Endodermal cell (in vitro differentiated cells): ENCODE measurements at regions not wholly inside any gene's neighbourhood (a gene's known extent, or its start where the extent isn't known, plus 50 kb on each side); places are given as distances from the start of the nearest gene placed in this dataset.

Experiments used
- DNase-seq: peaks from one replicate; pipeline ENCODE4 v3.0.0-alpha.2; 2017
- H3K27ac ChIP-seq: 2 replicates; pipeline ENCODE4 v1.5.1; 2013; ENCODE audit warnings: mild to moderate bottlenecking, low read depth, low read length, moderate library complexity
- H3K27me3 ChIP-seq: 2 replicates; pipeline ENCODE4 v1.6.1; 2013; ENCODE audit warnings: mild to moderate bottlenecking, low read length, moderate library complexity; ENCODE audit not compliant: insufficient read depth, control insufficient read depth, poor library complexity, severe bottlenecking
- H3K36me3 ChIP-seq: 2 replicates; pipeline ENCODE4 v1.7.0; 2013; ENCODE audit warnings: mild to moderate bottlenecking, low read length, moderate library complexity; ENCODE audit not compliant: control insufficient read depth, insufficient read depth
- H3K4me1 ChIP-seq: one replicate; pipeline ENCODE4 v1.7.0; 2013; ENCODE audit warnings: low read length; ENCODE audit not compliant: control insufficient read depth, insufficient read depth
- H3K4me3 ChIP-seq: 2 replicates; pipeline ENCODE4 v1.5.1; 2013; ENCODE audit warnings: mild to moderate bottlenecking, low read length, moderate library complexity
- H3K9ac ChIP-seq: 2 replicates; pipeline ENCODE4 v1.6.1; 2013; ENCODE audit warnings: mild to moderate bottlenecking, low read length, moderate library complexity; ENCODE audit not compliant: poor library complexity, severe bottlenecking; ENCODE audit errors: extremely low read depth
- H3K9me3 ChIP-seq: 2 replicates; pipeline ENCODE4 v1.6.1; 2013; ENCODE audit warnings: mild to moderate bottlenecking, low read length, moderate library complexity; ENCODE audit not compliant: control insufficient read depth
- H3K27ac Mint-ChIP-seq: 2 replicates; pipeline ENCODE4 v1.8.0; 2020; ENCODE audit warnings: mixed read lengths
- H3K27me3 Mint-ChIP-seq: 2 replicates; pipeline ENCODE4 v1.8.0; 2021; ENCODE audit warnings: mild to moderate bottlenecking, mixed read lengths; ENCODE audit not compliant: insufficient read depth
- H3K36me3 Mint-ChIP-seq: 2 replicates; pipeline ENCODE4 v1.8.0; 2020; ENCODE audit warnings: low read depth, mixed read lengths
- H3K4me1 Mint-ChIP-seq: 2 replicates; pipeline ENCODE4 v1.8.0; 2020; ENCODE audit warnings: mixed read lengths
- H3K4me3 Mint-ChIP-seq: 2 replicates; pipeline ENCODE4 v1.8.0; 2020; ENCODE audit warnings: mild to moderate bottlenecking, moderate library complexity, mixed read lengths
- H3K9me3 Mint-ChIP-seq: 2 replicates; pipeline ENCODE4 v1.8.0; 2020; ENCODE audit warnings: mild to moderate bottlenecking, mixed read lengths
- WGBS, 2 experiments: methylation state at CpG; one replicate each; pipeline versions ENCODE4 v1.1.5 to v1.1.7; 2013; ENCODE audit warnings: missing lambda C conversion rate in 2 of 2, mixed read lengths in 1 of 2; ENCODE audit not compliant: insufficient coverage in 1 of 2, insufficient read length in 1 of 2; 5-methylcytosine and 5-hydroxymethylcytosine counted together
- TF ChIP-seq, protein P1 (sequence below): fragments of 200-600 bp; sonication (generic); conservative IDR thresholded peaks from 2 replicates; pipeline ENCODE4 v1.5.0; 2021; ENCODE audit warnings: antibody characterized with exemption, mild to moderate bottlenecking

- Mint-ChIP-seq H3K27me3 (no peaks in the 10 kb centered on the region), H3K4me3 (no peak overlapping the region), H3K36me3 (no peaks in the 10 kb centered on the region), H3K4me1 (no peaks in the 10 kb centered on the region), H3K27ac (no peak overlapping the region), H3K9me3 (no peaks in the 10 kb centered on the region)
- TF ChIP-seq, protein P1, sequence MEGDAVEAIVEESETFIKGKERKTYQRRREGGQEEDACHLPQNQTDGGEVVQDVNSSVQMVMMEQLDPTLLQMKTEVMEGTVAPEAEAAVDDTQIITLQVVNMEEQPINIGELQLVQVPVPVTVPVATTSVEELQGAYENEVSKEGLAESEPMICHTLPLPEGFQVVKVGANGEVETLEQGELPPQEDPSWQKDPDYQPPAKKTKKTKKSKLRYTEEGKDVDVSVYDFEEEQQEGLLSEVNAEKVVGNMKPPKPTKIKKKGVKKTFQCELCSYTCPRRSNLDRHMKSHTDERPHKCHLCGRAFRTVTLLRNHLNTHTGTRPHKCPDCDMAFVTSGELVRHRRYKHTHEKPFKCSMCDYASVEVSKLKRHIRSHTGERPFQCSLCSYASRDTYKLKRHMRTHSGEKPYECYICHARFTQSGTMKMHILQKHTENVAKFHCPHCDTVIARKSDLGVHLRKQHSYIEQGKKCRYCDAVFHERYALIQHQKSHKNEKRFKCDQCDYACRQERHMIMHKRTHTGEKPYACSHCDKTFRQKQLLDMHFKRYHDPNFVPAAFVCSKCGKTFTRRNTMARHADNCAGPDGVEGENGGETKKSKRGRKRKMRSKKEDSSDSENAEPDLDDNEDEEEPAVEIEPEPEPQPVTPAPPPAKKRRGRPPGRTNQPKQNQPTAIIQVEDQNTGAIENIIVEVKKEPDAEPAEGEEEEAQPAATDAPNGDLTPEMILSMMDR = no peak
- DNase-seq = no peak
- no peaks in the 10 kb centered on the region for H3K27me3 ChIP-seq
- 100% methylated on average over 1 of the region's 1 CpG; no CpG with 5 or more reads in 1 of the 2 experiments for WGBS, 2 experiments
- H3K36me3 ChIP-seq = no peaks in the 10 kb centered on the region
- H3K9ac ChIP-seq = no peak overlapping the region
- no peaks in the 10 kb centered on the region for H3K9me3 ChIP-seq
- H3K4me3 ChIP-seq = no peak overlapping the region
- H3K27ac ChIP-seq = no peak overlapping the region
- H3K4me1 ChIP-seq = no peaks in the 10 kb centered on the region
These were observed 770.8 kb upstream of the BCHE start for GRCh38 chr3:166607933-166608521.

- H3K27me3 ChIP-seq = no peaks in the 10 kb centered on the region
- no peaks in the 10 kb centered on the region for H3K27me3 Mint-ChIP-seq
- no peaks in the 10 kb centered on the region for H3K4me1 ChIP-seq
- no peak for DNase-seq
- no peaks in the 10 kb centered on the region for H3K36me3 Mint-ChIP-seq
- no peak overlapping the region for H3K27ac Mint-ChIP-seq
- TF ChIP-seq, protein P1 = no peak
- no peak overlapping the region for H3K4me3 Mint-ChIP-seq
- H3K36me3 ChIP-seq = no peaks in the 10 kb centered on the region
- no peak overlapping the region for H3K9ac ChIP-seq
- H3K9me3 Mint-ChIP-seq = no peaks in the 10 kb centered on the region
- H3K9me3 ChIP-seq = no peaks in the 10 kb centered on the region
- no peaks in the 10 kb centered on the region for H3K4me1 Mint-ChIP-seq
- H3K27ac ChIP-seq = no peak overlapping the region
- H3K4me3 ChIP-seq = no peak overlapping the region
These were observed 769.8 kb upstream of the BCHE start for GRCh38 chr3:166606988-166607387.

DNA sequence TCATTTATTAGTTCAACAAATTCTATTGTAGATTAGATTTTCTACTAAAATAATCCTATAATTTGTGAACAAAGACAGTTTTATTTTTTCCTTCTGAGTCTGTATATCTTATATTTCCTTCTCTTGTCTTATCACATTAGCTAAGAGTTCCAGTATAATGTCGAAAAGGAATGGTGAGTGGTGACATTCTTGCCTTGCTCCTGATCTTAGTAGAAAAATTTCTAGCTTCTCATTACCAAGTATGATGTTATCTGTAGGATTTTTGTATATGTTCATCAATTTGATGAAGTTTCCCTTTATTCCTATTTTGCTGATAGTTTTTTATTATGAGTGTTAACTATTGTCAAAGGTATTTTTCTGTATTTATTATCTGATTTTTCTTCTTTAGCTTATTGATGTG, 756.6 kb upstream of the BCHE start:
- Mint-ChIP-seq H3K27me3 (no peaks in the 10 kb centered on the region), H3K36me3 (no peaks in the 10 kb centered on the region), H3K9me3 (no peaks in the 10 kb centered on the region), H3K4me3 (no peak overlapping the region), H3K4me1 (no peaks in the 10 kb centered on the region), H3K27ac (no peak overlapping the region)
- Histone ChIP-seq H3K9ac (no peak overlapping the region), H3K4me1 (no peaks in the 10 kb centered on the region), H3K9me3 (no peaks in the 10 kb centered on the region), H3K27me3 (no peaks in the 10 kb centered on the region), H3K27ac (no peak overlapping the region), H3K4me3 (no peak overlapping the region), H3K36me3 (no peaks in the 10 kb centered on the region)
- TF ChIP-seq, protein P1 = no peak
- no peak for DNase-seq
- 100% methylated on average over 1 of the region's 1 CpG; no CpG with 5 or more reads in 1 of the 2 experiments for WGBS, 2 experiments
